ENCODE measurements at regions not wholly inside any gene's neighbourhood (a gene's known extent, or its start where the extent isn't known, plus 50 kb on each side); places are given as distances from the start of the nearest gene placed in this dataset.

DNA sequence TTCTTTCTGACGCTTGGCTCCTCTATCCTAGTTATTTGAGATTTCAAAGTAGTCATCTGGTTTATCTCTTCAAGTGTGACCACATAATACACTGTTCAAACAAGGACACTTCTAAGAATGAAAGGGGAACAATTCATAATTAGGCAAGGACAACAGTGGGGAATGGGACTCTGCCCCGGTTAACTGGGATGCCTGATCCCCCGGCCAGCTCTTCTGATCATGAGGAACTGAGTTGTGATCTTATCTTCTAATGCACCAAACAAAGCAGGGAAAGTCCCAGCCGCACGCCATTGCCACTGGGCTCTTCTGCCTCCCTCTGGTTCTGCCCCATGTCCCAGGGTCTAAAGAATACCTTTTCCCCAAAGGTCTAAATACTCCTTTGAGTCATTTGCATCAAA is 158.2 kb upstream of the IRF2BP2 start:
- H3K4me3 ChIP-seq (replicated peaks; ENCODE audit: insufficient read depth, low read length): no peak overlapping the region
- H3K27ac ChIP-seq (replicated peaks): peak overlapping the region; percentile 14; the same call in 1 of the 2 replicates
- TF ChIP-seq GABPA (IDR thresholded peaks at IDR 0.05; ENCODE audit: low read depth) (no peak), POLR2AphosphoS5 (IDR thresholded peaks at IDR 0.05; ENCODE audit: low read depth) (no peak), SPI1 (IDR thresholded peaks at IDR 0.05; ENCODE audit: borderline replicate concordance, low read depth) (no peak)
- TF ChIP-seq, protein P1, sequence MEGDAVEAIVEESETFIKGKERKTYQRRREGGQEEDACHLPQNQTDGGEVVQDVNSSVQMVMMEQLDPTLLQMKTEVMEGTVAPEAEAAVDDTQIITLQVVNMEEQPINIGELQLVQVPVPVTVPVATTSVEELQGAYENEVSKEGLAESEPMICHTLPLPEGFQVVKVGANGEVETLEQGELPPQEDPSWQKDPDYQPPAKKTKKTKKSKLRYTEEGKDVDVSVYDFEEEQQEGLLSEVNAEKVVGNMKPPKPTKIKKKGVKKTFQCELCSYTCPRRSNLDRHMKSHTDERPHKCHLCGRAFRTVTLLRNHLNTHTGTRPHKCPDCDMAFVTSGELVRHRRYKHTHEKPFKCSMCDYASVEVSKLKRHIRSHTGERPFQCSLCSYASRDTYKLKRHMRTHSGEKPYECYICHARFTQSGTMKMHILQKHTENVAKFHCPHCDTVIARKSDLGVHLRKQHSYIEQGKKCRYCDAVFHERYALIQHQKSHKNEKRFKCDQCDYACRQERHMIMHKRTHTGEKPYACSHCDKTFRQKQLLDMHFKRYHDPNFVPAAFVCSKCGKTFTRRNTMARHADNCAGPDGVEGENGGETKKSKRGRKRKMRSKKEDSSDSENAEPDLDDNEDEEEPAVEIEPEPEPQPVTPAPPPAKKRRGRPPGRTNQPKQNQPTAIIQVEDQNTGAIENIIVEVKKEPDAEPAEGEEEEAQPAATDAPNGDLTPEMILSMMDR (IDR thresholded peaks at IDR 0.05; ENCODE audit: insufficient read depth, low read length): no peak
- TF ChIP-seq, protein P2, sequence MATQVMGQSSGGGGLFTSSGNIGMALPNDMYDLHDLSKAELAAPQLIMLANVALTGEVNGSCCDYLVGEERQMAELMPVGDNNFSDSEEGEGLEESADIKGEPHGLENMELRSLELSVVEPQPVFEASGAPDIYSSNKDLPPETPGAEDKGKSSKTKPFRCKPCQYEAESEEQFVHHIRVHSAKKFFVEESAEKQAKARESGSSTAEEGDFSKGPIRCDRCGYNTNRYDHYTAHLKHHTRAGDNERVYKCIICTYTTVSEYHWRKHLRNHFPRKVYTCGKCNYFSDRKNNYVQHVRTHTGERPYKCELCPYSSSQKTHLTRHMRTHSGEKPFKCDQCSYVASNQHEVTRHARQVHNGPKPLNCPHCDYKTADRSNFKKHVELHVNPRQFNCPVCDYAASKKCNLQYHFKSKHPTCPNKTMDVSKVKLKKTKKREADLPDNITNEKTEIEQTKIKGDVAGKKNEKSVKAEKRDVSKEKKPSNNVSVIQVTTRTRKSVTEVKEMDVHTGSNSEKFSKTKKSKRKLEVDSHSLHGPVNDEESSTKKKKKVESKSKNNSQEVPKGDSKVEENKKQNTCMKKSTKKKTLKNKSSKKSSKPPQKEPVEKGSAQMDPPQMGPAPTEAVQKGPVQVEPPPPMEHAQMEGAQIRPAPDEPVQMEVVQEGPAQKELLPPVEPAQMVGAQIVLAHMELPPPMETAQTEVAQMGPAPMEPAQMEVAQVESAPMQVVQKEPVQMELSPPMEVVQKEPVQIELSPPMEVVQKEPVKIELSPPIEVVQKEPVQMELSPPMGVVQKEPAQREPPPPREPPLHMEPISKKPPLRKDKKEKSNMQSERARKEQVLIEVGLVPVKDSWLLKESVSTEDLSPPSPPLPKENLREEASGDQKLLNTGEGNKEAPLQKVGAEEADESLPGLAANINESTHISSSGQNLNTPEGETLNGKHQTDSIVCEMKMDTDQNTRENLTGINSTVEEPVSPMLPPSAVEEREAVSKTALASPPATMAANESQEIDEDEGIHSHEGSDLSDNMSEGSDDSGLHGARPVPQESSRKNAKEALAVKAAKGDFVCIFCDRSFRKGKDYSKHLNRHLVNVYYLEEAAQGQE (IDR thresholded peaks at IDR 0.05; ENCODE audit: insufficient replicate concordance, low read depth): no peak
- no peaks in the 10 kb centered on the region for H3K27me3 ChIP-seq (ENCODE audit: insufficient read depth, poor library complexity, severe bottlenecking)
- DNase-seq (ENCODE audit: low read depth in 1 of 2, low spot score in 1 of 2): no peak

DNA sequence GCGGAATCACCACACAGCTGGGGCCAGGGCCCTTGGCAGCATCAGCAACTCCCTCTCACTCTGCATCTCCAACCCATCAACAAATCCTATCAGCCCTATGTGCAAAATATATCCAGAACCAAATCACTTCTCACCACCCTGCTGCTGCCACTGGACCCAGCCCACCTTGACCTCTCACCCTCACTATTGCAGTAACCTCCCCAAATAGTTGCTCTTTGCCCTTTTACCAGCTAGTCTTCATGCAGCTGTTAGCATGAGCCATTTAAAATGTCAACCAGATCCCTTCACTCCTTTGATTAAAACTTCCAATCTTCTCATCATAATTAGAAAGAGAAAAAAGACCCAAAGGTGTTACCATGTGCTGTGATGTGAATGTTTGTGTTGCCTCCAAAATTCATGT is 155.7 kb upstream of the IRF2BP2 start:
- DNase-seq (ENCODE audit: low read depth in 1 of 2, low spot score in 1 of 2): no peak
- TF ChIP-seq SPI1 (IDR thresholded peaks at IDR 0.05; ENCODE audit: borderline replicate concordance, low read depth): no peak
- TF ChIP-seq, protein P1 (IDR thresholded peaks at IDR 0.05; ENCODE audit: insufficient read depth, low read length): no peak
- no peak for TF ChIP-seq GABPA (IDR thresholded peaks at IDR 0.05; ENCODE audit: low read depth)
- TF ChIP-seq, protein P2 (IDR thresholded peaks at IDR 0.05; ENCODE audit: insufficient replicate concordance, low read depth): no peak
- no peak for TF ChIP-seq POLR2AphosphoS5 (IDR thresholded peaks at IDR 0.05; ENCODE audit: low read depth)
- H3K27ac ChIP-seq (replicated peaks): no peak overlapping the region
- no peak overlapping the region for H3K4me3 ChIP-seq (replicated peaks; ENCODE audit: insufficient read depth, low read length)
- H3K27me3 ChIP-seq (ENCODE audit: insufficient read depth, poor library complexity, severe bottlenecking): no peaks in the 10 kb centered on the region

DNA sequence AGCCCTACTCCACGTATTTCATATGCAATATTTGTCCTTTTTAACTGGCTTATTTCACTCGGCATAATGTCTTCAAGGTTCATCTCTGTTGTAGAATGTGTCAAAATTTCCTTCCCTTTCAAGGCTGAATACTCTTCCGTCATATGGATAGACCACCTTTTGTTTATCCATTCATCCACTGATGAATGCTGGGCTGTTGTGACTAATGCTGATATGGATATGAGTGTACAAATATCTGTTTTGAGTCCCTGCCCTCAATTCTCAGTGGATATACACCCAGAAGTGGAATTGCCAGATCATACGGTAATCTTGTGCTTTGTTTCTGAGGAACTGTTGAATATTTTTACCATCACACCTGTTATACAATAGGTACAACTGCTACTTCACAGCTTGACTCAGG is 155.2 kb upstream of the IRF2BP2 start:
- no peak overlapping the region for H3K27ac ChIP-seq (replicated peaks)
- H3K4me3 ChIP-seq (replicated peaks; ENCODE audit: insufficient read depth, low read length): no peak overlapping the region
- no peak for DNase-seq (ENCODE audit: low read depth in 1 of 2, low spot score in 1 of 2)
- TF ChIP-seq GABPA (IDR thresholded peaks at IDR 0.05; ENCODE audit: low read depth): no peak
- TF ChIP-seq POLR2AphosphoS5 (IDR thresholded peaks at IDR 0.05; ENCODE audit: low read depth): no peak
- TF ChIP-seq, protein P1 (IDR thresholded peaks at IDR 0.05; ENCODE audit: insufficient read depth, low read length): no peak
- TF ChIP-seq SPI1 (IDR thresholded peaks at IDR 0.05; ENCODE audit: borderline replicate concordance, low read depth): no peak
- TF ChIP-seq, protein P2 (IDR thresholded peaks at IDR 0.05; ENCODE audit: insufficient replicate concordance, low read depth): no peak
- no peaks in the 10 kb centered on the region for H3K27me3 ChIP-seq (ENCODE audit: insufficient read depth, poor library complexity, severe bottlenecking)

Data from HL-60 (cell line).